ACHN (cell line): ENCODE measurements at regions not wholly inside any gene's neighbourhood (a gene's known extent, or its start where the extent isn't known, plus 50 kb on each side); places are given as distances from the start of the nearest gene placed in this dataset.
A peak's percentile ranks its signal among the peaks of the same experiment; 100 is the strongest.
"Not testable (repeated sequence)": the region's sequence is repeated elsewhere in the genome, so short reads cannot be mapped to it uniquely, and the experiment has no call there.

ENCODE experiments used
- DNase-seq: peaks from one replicate; pipeline ENCODE4 v3.0.0-alpha.2; 2015
- in situ Hi-C: cut with HindIII; loops from 2 replicates; pipeline ENCODE4 v1.10.0; 2017; ENCODE audit warnings: low sequenced_read_pairs, low pct_ligation_motif_present, low pct_unique_long_range_greater_than_20kb

- DNase-seq: peak; percentile 11
- in situ Hi-C loops: no loop called here
These were observed 140.7 kb downstream of the RNASET2 start for GRCh38 chr6:166815629-166816028.

GRCh38 chr6:166814390-166814789, 142.0 kb downstream of the RNASET2 start:
- in situ Hi-C loops: no loop called here
- no peak for DNase-seq

GRCh38 chr6:166813461-166813860, 142.9 kb downstream of the RNASET2 start:
- in situ Hi-C loops: no loop called here
- DNase-seq: no peak

DNA sequence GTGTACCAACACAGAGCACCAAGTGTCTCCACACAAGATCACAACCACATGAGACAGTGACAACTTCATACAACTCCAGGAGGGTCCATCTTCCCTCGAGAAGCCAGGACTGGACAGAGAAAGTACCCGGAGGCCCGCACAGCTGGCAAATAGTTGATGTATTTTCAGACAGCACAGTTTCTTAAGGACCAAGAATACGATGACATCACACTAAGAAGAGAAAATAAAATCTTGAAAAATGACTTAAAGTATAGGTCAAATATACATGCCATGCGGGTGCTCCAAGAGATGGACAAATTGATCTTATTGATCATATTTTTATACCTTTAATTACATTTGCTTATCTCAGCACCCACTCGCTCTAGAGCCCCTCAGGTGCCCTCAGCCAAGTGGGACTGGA, 145.5 kb downstream of the RNASET2 start:
- in situ Hi-C loops: no loop called here
- no peak for DNase-seq

DNA sequence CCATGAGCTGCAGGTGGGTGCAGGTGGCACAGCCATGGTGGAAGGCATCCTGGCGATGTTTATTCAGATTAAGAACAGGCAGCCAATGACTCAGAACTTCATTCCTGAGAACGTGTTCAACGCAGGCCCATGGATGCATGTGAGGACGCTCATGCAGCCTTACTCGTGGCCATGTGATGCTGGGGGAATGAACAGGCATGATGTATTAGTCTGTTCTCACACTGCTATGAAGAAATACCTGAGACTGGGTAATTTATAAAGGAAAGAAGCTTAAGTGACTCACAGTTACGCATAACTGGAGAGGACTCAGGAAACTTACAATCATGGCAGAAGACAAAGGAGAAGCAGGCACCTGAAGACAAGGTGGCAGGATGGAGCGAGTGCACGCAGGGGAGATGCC, 146.6 kb downstream of the RNASET2 start:
- DNase-seq: no peak

DNA sequence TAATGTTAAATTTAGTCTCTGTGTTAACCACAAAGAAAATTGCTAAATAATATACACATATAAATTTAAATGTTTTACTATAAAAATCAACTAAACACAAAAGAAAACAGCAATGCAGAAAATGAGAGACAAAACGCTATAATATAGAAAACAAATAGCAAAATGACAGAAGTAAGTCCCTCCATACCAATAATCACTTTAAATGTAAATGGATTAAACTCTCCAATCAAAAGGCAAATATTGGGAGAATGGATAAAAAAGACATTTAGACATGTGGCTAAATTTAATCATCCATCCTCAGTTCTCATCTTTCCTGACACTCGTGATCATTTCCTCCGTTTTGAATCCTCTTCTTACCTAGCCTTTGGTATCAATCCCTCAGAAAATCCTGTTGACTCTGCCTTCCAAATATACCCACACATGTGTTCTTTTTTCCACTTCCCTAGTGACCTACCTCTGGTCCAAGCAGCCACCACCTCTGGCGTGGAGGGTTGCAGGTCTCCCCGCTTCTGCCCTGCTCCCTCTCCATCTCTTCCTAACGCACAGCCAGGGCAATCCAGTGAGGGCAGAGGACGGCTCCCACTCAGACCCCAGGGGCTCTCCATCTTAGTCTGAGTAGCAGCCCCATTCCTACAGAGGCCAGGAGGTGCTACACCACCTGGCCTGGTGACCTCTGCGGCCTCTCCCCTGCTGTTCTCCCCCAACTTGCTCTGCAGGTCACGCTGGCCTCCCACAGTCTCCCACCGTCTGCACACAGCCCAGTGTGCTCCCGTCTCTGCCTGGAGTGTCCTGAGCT, 149.2 kb downstream of the RNASET2 start:
- no peak for DNase-seq
- in situ Hi-C loops: no loop called here

More for the DNA sequence above, 146.6 kb downstream of the RNASET2 start:
- in situ Hi-C loops: no loop called here

DNA sequence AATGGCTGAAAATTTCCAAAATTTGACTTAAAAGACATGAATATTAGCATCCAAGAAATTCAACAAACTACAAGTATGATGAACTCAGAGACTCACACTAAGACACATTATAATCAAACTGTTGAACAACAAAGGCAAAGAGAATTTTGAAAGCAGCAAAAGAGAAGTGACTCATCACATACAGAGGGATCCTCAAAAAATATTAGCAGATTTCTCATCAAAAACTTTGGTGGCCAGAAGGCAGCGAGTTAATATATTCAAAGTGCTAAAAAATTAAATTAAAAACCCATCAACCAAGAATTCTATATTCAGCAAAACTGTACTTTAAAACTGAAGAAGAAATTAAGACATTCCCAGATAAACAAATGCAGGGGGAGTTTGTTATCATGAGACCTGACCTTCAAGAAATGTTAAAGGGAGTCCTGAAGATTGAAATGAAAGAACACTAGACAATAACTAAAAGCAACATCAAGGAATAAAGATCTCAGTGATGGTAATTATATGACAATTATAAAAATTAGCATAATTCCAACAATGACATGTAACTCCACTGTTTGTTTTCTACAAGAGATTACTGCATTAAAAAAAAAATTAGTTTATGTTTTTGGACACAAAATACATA, 150.0 kb downstream of the RNASET2 start:
- in situ Hi-C loops: no loop called here
- DNase-seq: no peak

GRCh38 chr6:166803471-166803870, 152.9 kb downstream of the RNASET2 start:
- in situ Hi-C loops: no loop called here
- no peak for DNase-seq

- no peak for DNase-seq
- in situ Hi-C loops: no loop called here
These were observed 153.9 kb downstream of the RNASET2 start for GRCh38 chr6:166802401-166802800.

GRCh38 chr6:166800137-166800536, 156.2 kb downstream of the RNASET2 start:
- DNase-seq: no peak
- in situ Hi-C loops: no loop called here

DNA sequence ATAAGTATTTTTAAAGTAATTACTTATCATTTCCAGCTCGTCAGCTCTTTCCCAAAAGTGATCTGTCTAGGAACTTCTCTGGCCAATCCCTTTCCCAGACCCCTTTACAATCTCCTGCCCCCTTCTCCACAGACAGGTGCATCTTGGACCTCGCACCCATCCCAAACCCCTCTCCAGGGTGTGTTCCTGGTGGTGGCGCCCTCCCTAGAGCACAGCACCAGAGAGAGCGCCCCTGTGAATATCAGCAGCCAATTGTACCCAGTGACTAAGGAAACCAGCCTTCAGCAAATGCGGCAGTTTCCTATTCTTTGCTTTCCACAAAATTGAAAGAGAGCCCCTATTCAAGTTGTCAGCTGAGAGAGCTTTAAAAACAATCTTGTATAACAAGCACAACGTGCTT, 157.7 kb downstream of the RNASET2 start:
- in situ Hi-C loops: no loop called here
- DNase-seq: no peak

GRCh38 chr6:166796610-166797009, 159.7 kb downstream of the RNASET2 start:
- in situ Hi-C loops: no loop called here
- DNase-seq: no peak

GRCh38 chr6:166795879-166796278, 160.5 kb downstream of the RNASET2 start:
- no peak for DNase-seq
- in situ Hi-C loops: no loop called here

DNA sequence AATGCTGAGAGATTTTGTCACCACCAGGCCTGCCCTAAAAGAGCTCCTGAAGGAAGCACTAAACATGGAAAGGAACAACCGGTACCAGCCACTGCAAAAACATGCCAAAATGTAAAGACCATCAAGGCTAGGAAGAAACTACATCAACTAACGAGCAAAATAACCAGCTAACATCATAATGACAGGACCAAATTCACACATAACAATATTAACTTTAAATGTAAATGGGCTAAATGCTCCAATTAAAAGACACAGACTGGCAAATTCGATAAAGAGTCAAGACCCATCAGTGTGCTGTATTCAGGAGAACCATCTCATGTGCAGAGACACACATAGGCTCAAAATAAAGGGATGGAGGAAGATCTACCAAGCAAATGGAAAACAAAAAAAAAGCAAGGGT, 163.8 kb upstream of the RPS6KA2 start:
- DNase-seq, in situ Hi-C loops: not testable (repeated sequence)

- DNase-seq, in situ Hi-C loops: not testable (repeated sequence)
These were observed 161.9 kb upstream of the RPS6KA2 start for GRCh38 chr6:166788846-166789529.

- DNase-seq: peak; percentile 69
- in situ Hi-C loops: no loop called here
These were observed 159.7 kb upstream of the RPS6KA2 start for GRCh38 chr6:166786704-166787293.

DNA sequence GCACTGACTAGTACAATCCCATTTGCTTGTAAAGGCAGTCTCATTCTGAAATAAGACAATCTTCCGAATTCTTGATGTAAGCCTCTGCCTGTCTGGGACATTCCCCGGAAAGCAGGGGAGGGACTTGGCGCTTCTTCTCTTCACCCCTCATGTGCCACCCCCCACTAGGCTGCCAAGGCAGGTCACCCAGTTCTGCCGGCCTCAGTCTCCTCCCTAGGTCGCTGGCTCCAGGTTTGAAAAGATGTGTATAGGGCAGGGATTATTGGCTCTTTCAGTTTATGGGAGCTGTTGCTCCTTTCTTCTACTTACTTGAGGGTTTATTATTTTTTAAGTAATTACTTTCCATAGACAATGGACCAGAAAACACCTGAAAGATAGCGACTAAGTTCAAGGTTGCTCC, 158.1 kb upstream of the RPS6KA2 start:
- in situ Hi-C loops: no loop called here
- no peak for DNase-seq

GRCh38 chr6:166784691-166785090, 157.6 kb upstream of the RPS6KA2 start:
- in situ Hi-C loops: no loop called here

GRCh38 chr6:166782520-166782919, 155.5 kb upstream of the RPS6KA2 start:
- no peak for DNase-seq
- in situ Hi-C loops: no loop called here

More at GRCh38 chr6:166784691-166785090, 157.6 kb upstream of the RPS6KA2 start:
- no peak for DNase-seq
